Left colon (tissue), 2 donors: ENCODE measurements at regions not wholly inside any gene's neighbourhood (a gene's known extent, or its start where the extent isn't known, plus 50 kb on each side); places are given as distances from the start of the nearest gene placed in this dataset.
"Not testable (repeated sequence)": the region's sequence is repeated elsewhere in the genome, so short reads cannot be mapped to it uniquely, and the experiment has no call there.

Source experiments
- ATAC-seq: fragments of 200-7000 bp; cut with Tn5 transposase; one replicate; pipeline ENCODE4 v1.9.1; 2020; ENCODE audit warnings: mild to moderate bottlenecking, moderate library complexity
- DNase-seq, 2 donors: peaks; one replicate each; pipeline ENCODE4 v3.0.0-alpha.2; 2020
- intact Hi-C, 2 donors: fragments of 100-400 bp; cut with DNase I in 1 of 2; cut with micrococcal nuclease in 1 of 2; formaldehyde crosslinking; loops; one replicate each; pipeline versions ENCODE4 v1.11.2 to v1.14.0; 2022; cut with DNase I, micrococcal nuclease
- donor health status: DM: no; HTN: no; CAD: no.
- donor health status: DM: yes; HTN: yes; CAD: no.

GRCh38 chr6:140339084-140339483 is 964.6 kb upstream of the CITED2 start:
- DNase-seq, ATAC-seq, intact Hi-C loops: not testable (repeated sequence)

DNA sequence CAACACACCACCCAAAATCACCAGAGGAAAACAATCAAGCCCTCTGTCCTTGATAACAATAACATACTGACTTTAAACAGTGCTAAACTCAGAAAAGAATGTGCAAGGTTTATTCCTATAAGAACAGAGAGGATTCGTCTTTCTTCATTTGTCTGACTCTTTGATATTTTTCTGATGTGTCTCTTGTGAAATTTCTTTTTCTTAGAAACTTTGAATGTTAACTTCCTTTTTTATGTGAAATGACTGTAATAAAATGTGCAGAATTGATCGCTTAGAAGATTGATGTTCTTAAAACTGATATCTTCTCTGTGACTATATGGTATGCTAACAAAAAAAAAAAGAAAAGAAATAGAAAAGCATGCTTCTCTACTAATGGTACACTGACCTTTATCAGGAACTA is 947.4 kb upstream of the CITED2 start:
- no peak for DNase-seq
- intact Hi-C loops: no loop called here
- no peak for ATAC-seq

DNA sequence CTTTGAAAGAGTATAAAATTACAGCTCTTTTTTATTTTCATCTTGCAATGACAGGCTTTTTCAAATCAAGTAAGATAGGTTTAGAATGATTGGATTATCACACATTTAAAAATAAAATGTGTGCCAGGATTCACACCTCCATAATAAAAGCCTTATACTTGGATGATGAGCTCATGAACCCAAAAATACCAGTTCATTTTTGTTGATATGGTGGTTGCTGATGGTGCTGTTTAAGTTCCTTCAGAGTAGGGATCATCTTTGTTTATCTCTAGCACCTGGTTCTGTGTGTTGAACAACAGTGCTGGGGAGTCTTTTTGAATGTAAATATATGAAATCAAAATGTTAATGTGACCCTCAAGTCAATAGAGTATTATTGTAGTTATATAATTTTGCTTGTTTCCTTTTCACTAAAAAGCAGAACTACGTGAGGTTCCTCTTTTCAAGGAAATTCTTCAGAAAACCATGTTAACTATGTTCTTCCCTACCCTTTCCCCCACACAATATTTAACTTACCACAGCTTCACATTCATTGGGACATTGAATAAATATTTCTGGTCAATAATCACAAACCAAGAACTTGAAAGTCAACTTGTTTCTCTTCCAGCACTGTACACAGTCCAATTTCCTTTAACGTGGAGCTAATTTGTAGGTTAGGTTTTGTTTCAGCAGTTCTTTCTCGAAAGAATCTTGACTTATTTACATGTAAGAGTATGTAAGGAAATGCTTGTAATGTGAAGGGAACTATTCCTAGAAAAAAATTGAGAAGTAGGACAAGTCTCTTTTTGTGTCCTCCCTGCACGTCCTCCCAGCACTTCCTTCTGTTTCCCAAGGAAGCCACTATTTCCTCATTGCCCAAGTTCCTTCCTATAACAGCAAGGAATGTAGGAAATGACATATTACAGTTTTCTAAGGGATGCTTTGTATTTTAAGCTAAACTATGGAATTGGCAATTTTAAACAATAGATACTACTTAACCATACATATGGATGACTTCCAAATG is 945.9 kb upstream of the CITED2 start:
- intact Hi-C loops: no loop called here
- no peak for ATAC-seq
- no peak for DNase-seq

GRCh38 chr6:140319209-140319608 is 944.8 kb upstream of the CITED2 start:
- ATAC-seq: peak; percentile 26
- no peak for DNase-seq
- intact Hi-C loops: no loop called here

DNA sequence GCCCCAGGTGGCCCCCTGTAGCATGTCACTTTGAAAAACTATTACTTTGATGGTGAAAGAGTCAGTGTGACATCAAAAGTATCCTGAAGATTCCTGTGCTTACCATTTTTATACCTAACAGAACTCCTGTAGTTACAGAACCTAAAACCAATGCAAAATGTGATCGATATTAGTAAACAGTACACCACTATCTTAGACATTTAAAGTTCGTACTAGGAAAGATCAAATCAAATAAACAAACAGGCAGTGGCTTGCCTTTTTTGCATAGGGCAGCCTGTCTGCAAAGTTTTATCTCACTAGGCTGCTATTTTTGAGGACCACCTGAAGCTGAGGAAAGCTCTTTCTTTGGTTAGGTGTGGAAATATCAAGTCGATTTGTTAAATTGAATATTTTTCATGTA is 944.0 kb upstream of the CITED2 start:
- ATAC-seq (no peak), DNase-seq (no peak)
- intact Hi-C loops: no loop called here

DNA sequence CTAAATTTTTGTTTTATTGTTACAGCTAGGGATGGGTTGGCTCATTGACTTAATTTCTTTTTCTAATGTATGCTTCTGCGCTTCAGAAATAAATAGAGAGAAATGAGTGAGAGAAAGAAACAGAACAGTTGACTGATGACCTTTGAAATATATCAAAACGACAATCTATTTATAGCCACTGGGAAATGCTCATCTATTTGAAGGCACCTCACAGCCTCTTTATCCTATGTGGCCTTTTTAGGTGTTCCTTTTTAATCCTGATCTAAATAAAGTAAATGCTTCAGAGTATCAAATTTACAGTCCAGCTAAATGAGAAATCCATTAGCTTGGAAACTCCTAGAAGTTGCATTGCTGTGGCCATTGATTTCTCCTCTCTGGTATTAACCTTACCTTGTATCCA is 943.5 kb upstream of the CITED2 start:
- intact Hi-C loops: no loop called here
- no peak for DNase-seq
- ATAC-seq: no peak

- intact Hi-C loops: no loop called here
- ATAC-seq (no peak), DNase-seq (no peak)
Measured at GRCh38 chr6:140316966-140317365, 942.5 kb upstream of the CITED2 start.

DNA sequence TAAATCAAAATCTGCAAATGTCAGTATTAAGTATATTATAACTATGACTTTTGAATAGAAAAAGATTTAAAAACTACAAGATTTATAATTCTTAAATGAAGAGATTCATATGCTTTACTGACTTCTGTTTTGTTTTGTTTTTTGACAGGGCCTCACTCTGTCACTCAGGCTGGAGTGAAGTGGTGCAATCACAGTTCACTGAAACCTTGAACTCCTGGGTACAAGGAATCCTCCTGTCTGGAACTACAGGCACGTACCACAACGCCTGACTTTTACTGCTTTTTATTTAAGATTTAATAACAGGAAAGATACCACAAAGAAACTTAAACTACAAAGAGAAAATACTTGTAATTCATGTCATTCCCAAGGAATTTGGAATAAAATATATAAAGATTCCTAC is 940.2 kb upstream of the CITED2 start:
- DNase-seq (no peak), ATAC-seq (no peak)
- intact Hi-C loops: no loop called here

DNA sequence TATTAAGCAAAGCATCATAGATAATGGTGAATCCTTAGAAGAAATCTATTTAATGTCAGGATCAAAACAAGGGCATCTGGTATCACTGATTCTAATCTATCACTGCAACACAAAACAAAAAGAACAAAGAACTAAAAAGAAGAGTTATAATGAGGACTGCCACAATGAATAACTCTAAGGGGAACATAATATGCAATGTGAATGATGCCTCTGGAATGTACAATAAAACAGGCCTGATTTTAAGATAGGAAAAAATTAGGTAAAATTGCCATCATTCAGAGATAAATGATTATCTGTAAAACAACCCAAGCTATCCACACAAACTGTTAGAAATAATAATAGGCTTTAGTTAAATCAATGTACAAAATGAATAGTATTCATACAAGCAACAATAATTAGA is 936.7 kb upstream of the CITED2 start:
- ATAC-seq: no peak
- no peak for DNase-seq
- intact Hi-C loops: no loop called here

DNA sequence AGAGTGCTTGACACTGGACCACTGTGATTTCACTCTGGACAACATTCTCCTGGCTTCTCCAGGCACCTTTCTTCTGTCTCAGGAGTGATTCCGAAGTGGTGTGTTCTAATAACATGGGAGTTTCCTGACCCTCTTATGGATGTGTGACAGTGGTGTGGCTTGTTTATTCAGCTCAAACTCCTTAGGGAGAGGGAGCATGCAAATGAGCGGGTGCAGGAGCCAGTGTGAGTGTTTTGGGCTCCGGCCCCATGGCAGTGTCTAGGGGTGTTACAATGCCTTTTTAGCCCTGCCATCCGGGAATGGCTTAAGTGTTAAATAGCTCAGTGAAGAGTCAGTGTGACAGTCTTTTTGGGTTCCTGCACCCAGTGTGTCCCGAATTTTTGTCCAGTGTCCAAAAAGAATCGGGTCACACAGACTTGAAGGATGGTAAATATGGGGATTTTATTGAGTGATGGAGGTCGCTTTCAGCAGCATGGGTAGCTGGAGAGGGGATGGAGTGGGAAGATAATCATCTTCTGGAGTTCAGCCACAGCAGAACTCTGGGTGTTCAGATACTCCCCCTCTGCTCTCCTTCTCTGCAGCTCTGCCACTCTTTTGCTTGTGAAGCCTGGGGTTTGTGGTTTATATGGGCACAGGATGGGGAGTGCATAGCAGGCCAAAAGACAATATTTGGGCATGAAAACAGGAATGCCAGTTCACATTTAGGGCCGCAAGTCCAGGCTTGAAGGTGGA is 928.9 kb upstream of the CITED2 start:
- DNase-seq: no peak
- no peak for ATAC-seq

GRCh38 chr6:140300331-140300730 is 925.9 kb upstream of the CITED2 start:
- intact Hi-C loops: no loop called here
- DNase-seq (no peak), ATAC-seq (no peak)

More for the DNA sequence above, 928.9 kb upstream of the CITED2 start:
- intact Hi-C loops: no loop called here

GRCh38 chr6:140289186-140289585 is 914.7 kb upstream of the CITED2 start:
- no peak for DNase-seq
- no peak for ATAC-seq
- intact Hi-C loops: no loop called here

- intact Hi-C loops: no loop called here
- DNase-seq: no peak
Measured at GRCh38 chr6:140285998-140286690, 911.7 kb upstream of the CITED2 start.

DNA sequence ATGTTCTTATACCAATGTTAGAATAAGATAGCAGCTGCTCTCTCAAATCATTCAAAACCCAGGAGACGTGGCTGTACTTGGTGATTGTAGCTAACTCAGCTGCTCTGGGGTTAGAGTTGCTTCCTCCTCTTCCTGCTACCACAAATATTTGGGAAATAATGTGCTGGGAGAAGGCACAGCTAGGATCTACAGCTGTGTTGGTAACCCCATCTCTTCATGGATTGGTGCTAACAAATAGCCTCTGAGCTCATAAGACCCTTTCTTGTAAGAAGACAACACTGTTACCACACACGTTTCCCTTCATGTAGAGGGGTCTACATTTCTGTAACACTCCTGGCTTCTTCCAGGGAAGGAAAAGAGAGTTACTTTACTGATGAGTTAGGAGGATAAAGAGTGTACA is 911.0 kb upstream of the CITED2 start:
- intact Hi-C loops: no loop called here
- no peak for DNase-seq
- no peak for ATAC-seq

More at GRCh38 chr6:140285998-140286690, 911.7 kb upstream of the CITED2 start:
- no peak for ATAC-seq

DNA sequence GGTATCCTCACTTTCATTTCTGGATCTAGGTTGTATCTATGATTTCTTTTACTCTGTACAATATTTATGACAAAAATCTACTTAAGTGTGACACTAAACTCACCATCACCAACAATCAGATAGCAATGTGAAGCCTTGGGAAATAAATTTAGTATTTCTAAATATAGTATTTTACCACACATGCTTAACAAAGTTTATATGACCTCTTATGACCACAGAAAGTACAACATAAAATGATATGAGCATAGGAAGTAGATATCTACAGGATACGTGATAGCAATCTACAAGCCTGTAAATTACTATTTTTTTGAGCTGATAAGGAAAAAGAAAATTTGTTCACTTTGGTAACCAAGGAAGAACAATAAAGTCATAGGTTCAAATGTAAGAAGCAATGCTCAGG is 910.4 kb upstream of the CITED2 start:
- no peak for DNase-seq
- intact Hi-C loops: no loop called here
- ATAC-seq: no peak

- intact Hi-C loops: no loop called here
- no peak for DNase-seq
- no peak for ATAC-seq
Measured at GRCh38 chr6:140283197-140283596, 908.7 kb upstream of the CITED2 start.

DNA sequence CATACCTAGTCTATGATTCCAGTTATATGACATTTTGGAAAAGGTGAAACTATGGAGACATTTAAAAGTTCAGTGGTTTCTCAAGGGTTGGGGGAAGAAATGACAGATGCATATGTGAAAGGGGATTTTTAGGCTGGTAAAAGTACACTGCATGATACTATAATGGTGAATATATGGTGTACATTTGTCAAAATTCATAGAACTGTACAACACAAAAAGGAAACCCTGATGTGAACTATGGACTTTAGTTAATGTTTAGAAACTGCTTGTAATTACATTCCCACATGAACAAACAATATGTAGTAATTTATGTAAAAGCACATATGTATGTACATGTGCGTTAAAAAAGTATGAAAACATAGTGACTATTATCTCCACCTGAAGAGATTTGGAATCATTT is 907.3 kb upstream of the CITED2 start:
- DNase-seq (no peak), ATAC-seq (peak; percentile 98)
- intact Hi-C loops: no loop called here

DNA sequence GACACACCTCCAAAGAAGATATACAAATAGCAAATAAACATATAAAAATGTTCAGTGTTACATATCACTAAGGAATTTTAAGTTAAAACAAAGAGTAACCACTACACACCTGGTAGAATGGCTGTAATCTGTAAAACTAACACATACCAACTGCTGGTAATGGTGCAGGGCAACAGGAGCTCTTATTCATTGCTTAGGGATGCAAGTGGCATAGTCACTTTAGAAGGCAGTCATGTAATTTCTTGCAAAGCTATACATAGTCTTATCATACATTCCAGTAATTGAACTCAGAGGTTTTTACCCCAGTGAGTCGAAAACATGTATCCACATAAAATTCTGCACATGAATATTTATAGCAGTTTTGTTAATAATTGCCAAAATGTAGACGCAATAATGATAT is 906.8 kb upstream of the CITED2 start:
- intact Hi-C loops: no loop called here
- DNase-seq: no peak
- peak; percentile 67 for ATAC-seq

GRCh38 chr6:140276719-140277118 is 902.3 kb upstream of the CITED2 start:
- intact Hi-C loops: no loop called here
- no peak for ATAC-seq
- no peak for DNase-seq

DNA sequence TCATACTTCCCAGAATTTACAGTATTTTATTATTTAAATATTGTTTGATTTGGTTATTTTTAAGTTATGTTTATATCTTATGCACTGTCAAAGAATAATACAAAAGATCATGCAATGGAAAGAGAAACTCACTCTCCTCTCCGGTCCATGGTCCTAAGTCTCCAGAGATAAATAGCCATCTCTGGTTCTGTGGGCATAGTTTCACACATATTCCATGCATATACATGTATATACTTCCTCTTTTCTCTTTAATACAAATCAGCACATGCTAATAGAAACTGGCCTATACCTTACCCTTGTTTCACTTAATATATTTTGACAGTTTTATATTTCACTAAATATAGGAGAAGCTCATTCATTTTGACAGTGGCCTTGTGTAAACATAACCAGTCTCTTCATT is 901.7 kb upstream of the CITED2 start:
- intact Hi-C loops: no loop called here
- DNase-seq: no peak

More for the DNA sequence above, 901.7 kb upstream of the CITED2 start:
- no peak for ATAC-seq
